GM19238 (cell line): ENCODE measurements at regions not wholly inside any gene's neighbourhood (a gene's known extent, or its start where the extent isn't known, plus 50 kb on each side); places are given as distances from the start of the nearest gene placed in this dataset.
A peak's percentile ranks its signal among the peaks of the same experiment; 100 is the strongest.
"Not testable (repeated sequence)": the region's sequence is repeated elsewhere in the genome, so short reads cannot be mapped to it uniquely, and the experiment has no call there.

ENCODE experiments used
- DNase-seq: peaks from one replicate; pipeline ENCODE4 v3.0.0; 2011; ENCODE audit warnings: low spot score; ENCODE audit not compliant: insufficient read length

- DNase-seq = peak; percentile 61
These were observed 143.4 kb upstream of the ERRFI1 start for GRCh38 chr1:8169364-8170058.

- DNase-seq = no peak
These were observed 141.8 kb upstream of the ERRFI1 start for GRCh38 chr1:8167936-8168335.

GRCh38 chr1:8166406-8166805 lies 140.3 kb upstream of the ERRFI1 start:
- no peak for DNase-seq

- no peak for DNase-seq
These were observed 139.7 kb upstream of the ERRFI1 start for GRCh38 chr1:8165595-8166360.

- no peak for DNase-seq
These were observed 138.6 kb upstream of the ERRFI1 start for GRCh38 chr1:8164670-8165069.

- no peak for DNase-seq
These were observed 136.9 kb upstream of the ERRFI1 start for GRCh38 chr1:8163039-8163438.

GRCh38 chr1:8162168-8162567 lies 136.1 kb upstream of the ERRFI1 start:
- DNase-seq = no peak

- DNase-seq = no peak
These were observed 135.5 kb upstream of the ERRFI1 start for GRCh38 chr1:8161546-8162105.

- no peak for DNase-seq
These were observed 133.4 kb upstream of the ERRFI1 start for GRCh38 chr1:8159470-8160024.

- no peak for DNase-seq
These were observed 132.9 kb upstream of the ERRFI1 start for GRCh38 chr1:8158995-8159394.

- no peak for DNase-seq
These were observed 131.7 kb upstream of the ERRFI1 start for GRCh38 chr1:8157765-8158164.

- DNase-seq = no peak
These were observed 129.5 kb upstream of the ERRFI1 start for GRCh38 chr1:8155528-8156186.

GRCh38 chr1:8154621-8155052 lies 128.5 kb upstream of the ERRFI1 start:
- DNase-seq = no peak

GRCh38 chr1:8153961-8154360 lies 127.9 kb upstream of the ERRFI1 start:
- DNase-seq = no peak

- DNase-seq = no peak
These were observed 126.9 kb upstream of the ERRFI1 start for GRCh38 chr1:8152731-8153702.

- no peak for DNase-seq
These were observed 125.5 kb upstream of the ERRFI1 start for GRCh38 chr1:8151647-8152046.

GRCh38 chr1:8149756-8150155 lies 123.6 kb upstream of the ERRFI1 start:
- DNase-seq = not testable (repeated sequence)

GRCh38 chr1:8147956-8148355 lies 121.8 kb upstream of the ERRFI1 start:
- no peak for DNase-seq

- DNase-seq = no peak
These were observed 120.2 kb upstream of the ERRFI1 start for GRCh38 chr1:8146257-8146855.

- no peak for DNase-seq
These were observed 119.6 kb upstream of the ERRFI1 start for GRCh38 chr1:8145545-8146202.
